GM13977 (cell line): ENCODE measurements at regions not wholly inside any gene's neighbourhood (a gene's known extent, or its start where the extent isn't known, plus 50 kb on each side); places are given as distances from the start of the nearest gene placed in this dataset.
A peak's percentile ranks its signal among the peaks of the same experiment; 100 is the strongest.

ENCODE experiments used
- DNase-seq: peaks from one replicate; pipeline ENCODE4 v3.0.0; 2012; ENCODE audit warnings: low spot score
- in situ Hi-C: fragments of 300-500 bp; cut with MboI; formaldehyde crosslinking; loops from one replicate; pipeline ENCODE4 v1.12.0; 2022; ENCODE audit warnings: low sequenced_read_pairs, low pct_unique_long_range_greater_than_20kb, mixed read lengths, inconsistent platforms; ENCODE audit not compliant: unreplicated experiment
- TF ChIP-seq, protein P1 (sequence below): IDR thresholded peaks from 2 replicates; pipeline ENCODE4 v1.5.1; 2012; ENCODE audit warnings: mild to moderate bottlenecking, control low read depth; ENCODE audit not compliant: insufficient read depth; ENCODE audit errors: extremely low read depth, missing control alignments

DNA sequence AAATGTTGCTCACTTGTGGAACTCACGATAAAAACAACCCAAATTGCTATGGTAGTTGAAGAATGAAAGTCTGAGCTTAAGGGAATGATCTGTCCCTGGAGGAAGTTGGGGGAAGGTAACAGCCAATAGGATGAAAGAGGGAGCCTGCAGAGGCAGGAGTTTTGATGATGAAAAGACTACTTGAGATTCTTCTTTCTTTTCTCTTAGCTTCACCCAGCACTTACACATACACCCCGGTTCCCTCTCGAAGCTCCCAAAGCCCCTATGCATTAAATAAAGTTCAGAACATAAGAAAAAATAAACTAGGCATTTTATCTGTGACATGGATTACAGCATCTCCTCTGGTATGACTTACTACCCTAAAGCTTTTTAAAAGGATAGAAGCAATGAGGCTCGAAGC is 122.9 kb upstream of the GATB start:
- no peak for DNase-seq
- TF ChIP-seq, protein P1, sequence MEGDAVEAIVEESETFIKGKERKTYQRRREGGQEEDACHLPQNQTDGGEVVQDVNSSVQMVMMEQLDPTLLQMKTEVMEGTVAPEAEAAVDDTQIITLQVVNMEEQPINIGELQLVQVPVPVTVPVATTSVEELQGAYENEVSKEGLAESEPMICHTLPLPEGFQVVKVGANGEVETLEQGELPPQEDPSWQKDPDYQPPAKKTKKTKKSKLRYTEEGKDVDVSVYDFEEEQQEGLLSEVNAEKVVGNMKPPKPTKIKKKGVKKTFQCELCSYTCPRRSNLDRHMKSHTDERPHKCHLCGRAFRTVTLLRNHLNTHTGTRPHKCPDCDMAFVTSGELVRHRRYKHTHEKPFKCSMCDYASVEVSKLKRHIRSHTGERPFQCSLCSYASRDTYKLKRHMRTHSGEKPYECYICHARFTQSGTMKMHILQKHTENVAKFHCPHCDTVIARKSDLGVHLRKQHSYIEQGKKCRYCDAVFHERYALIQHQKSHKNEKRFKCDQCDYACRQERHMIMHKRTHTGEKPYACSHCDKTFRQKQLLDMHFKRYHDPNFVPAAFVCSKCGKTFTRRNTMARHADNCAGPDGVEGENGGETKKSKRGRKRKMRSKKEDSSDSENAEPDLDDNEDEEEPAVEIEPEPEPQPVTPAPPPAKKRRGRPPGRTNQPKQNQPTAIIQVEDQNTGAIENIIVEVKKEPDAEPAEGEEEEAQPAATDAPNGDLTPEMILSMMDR = no peak
- in situ Hi-C loops = no loop called here

DNA sequence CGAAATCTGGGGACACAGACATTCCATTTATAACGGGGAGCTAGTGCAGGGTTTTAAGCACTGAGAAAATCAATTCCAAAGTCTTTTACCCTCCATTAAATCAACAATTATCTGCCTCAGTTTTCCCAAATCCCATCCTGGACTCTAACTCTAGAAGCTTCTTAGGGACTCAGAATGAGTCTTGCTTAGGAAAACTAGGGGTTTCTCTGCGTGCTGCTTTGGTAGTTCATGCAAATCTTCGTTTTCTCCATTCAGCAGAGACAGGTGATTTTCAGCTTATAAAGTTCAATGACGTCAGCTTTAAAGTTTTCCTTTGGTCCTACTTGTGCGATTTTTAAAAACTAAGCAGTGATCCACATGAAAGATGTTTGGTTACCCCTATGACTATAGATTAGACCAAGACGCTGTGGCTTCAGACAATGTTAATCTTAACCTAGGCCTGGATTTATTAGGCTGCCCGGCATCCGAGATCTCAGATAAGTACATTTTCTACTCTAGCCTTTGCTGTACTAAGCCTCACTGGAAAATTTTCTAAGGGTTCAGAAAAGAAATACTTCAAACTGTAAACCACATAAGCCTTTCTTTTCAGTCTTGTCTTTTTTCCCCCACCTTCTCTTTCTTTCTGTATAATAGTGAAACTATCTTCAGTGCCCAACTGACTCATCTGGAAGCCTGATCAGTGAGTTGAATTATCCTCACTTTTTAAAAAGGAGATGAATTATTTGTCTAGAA is 121.4 kb upstream of the GATB start:
- in situ Hi-C loops = no loop called here
- TF ChIP-seq, protein P1 = no peak
- peak; percentile 38 for DNase-seq

DNA sequence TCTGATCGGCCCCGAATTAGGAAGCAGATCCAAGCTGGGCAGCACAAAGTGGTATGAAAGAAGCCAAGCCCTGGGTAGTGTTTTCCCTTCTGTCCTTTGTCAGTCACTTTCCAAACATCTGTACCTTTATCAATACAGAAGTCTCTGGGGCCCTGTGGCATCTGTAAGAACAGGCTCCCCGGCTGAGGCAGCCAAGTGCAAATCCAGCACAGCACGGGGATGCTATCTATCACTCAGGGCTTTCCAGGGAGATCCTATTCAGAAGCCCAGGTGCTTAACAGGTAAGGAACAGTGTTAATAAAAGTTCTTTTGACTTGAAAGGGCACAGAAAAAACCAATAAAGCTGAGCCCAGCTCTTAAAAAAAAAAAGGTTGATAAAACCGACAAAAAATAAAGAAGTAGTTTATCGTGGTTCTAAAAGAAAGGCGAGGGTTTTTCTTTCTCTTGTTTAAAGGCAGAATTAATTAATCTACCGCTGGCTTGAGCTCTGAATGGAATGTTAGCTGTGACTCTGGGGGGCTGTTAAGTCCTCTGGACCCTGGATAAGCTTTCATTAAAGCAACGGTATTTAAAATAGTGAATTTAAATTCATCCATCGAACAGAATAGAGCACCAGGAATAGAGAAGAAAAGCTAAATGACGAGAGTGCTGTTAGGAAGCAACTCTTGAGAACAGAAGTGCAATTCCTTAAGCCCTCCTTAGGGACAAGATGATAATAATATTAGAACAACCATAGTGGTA is 119.1 kb upstream of the GATB start:
- in situ Hi-C loops = no loop called here
- DNase-seq = no peak
- TF ChIP-seq, protein P1 = no peak

DNA sequence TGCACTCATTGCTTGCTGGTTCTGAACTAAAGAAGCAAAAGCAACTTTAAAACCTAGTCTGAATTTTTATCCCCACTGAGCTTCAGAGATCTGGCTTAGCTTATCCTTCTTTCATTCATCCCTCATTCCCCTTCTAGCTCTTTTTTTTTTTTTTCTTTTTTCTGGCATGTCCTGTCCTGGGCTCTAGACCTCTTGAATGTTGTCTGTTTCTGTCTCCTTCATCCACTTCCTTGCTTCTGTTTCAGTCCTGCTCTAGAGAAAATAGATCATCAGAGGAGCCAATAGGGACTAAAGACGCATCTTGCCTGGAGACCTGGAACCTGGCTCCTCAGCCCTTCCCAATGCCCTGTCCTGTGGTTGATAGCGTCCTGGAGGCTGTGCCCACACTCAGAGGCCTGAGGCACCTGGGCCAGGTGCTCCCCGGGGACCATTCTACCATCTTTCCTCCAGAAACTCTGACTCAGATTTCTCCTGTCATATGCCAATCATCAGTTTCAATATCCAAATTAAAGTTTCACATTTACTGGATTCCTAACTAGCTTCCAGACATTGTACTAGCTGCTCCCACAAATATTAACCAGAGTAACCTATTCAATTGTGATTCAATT is 115.7 kb upstream of the GATB start:
- in situ Hi-C loops = no loop called here
- TF ChIP-seq, protein P1 = no peak
- DNase-seq = no peak

DNA sequence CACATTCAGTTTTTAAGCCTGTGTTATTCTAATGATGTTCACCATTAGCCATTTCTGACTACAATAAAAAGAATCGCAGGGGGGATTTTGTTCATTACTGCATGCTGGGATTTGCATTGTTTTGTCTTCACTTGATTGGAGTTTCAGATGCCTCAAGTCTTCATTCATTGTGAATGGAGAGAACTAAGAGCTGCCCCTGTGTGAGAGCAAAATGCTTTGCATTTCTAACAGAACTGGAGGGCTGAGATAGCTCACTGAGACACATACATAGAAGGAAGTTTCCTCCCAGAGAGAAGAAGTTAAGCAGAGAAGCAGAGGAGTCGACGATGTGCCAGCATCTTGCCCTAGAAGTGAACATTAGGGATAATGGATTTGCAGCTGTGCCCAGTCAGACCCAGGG is 113.5 kb upstream of the GATB start:
- TF ChIP-seq, protein P1 = no peak
- in situ Hi-C loops = no loop called here
- no peak for DNase-seq

DNA sequence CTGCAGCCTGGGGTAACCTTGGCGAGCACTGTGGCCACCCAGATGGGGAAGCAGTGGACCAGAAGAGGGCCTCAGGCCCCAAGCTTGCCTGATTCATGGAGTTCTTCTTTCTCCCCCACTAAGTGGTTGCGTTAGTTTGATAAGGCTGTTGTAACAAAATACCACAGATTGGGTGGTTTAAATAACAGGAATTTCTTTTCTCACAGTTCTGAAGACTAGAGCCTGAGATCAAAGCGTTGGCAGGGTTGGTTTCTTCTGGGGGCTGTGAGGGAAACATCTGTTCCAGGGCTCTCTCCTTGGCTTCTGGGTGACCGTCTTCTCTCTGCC is 105.7 kb upstream of the GATB start:
- DNase-seq = no peak
- in situ Hi-C loops = no loop called here
- TF ChIP-seq, protein P1 = no peak
